ENCODE measurements at regions not wholly inside any gene's neighbourhood (a gene's known extent, or its start where the extent isn't known, plus 50 kb on each side); places are given as distances from the start of the nearest gene placed in this dataset.

DNA sequence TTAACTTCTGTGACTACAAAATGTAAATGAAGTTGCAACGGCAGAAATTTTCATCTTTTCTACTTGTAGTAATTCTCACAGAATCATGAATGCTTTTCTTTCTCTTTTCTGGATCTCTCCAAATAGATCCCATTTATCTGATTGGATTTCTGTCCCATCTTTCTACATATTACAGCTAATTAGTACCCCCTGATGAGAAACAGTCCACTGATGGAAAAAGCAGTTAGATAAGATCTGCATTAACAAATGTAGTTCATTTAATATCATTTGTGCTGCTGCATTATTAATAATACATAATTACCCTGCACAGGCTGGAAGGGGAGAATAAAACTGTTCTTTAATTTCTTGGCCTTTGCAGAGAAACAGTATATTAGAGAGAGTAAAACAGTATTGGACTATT is 289.3 kb downstream of the TTLL7 start:
- Histone ChIP-seq H3K79me2 (ENCODE audit: control insufficient read depth, low read length) (no peaks in the 10 kb centered on the region), H3K4me3 (ENCODE audit: low read length) (no peak overlapping the region), H3K27ac (ENCODE audit: low read depth, low read length) (no peak overlapping the region), H3K27me3 (ENCODE audit: control insufficient read depth, low read length) (no peaks in the 10 kb centered on the region), H3F3A (ENCODE audit: control insufficient read depth, insufficient read depth) (no peaks in the 10 kb centered on the region), H3K9me3 (ENCODE audit: control insufficient read depth, insufficient read depth, low read length) (no peaks in the 10 kb centered on the region), H3K4me1 (ENCODE audit: control insufficient read depth, low read length) (no peaks in the 10 kb centered on the region), H3K4me2 (ENCODE audit: low read length) (no peak overlapping the region), H3K9me2 (replicated peaks; ENCODE audit: control insufficient read depth, low read length) (no peaks in the 10 kb centered on the region), H3K36me3 (ENCODE audit: control insufficient read depth, low read length) (no peaks in the 10 kb centered on the region), H4K20me1 (ENCODE audit: control insufficient read depth, insufficient read depth, low read depth, low read length) (no peaks in the 10 kb centered on the region)
- TF ChIP-seq, protein P1, sequence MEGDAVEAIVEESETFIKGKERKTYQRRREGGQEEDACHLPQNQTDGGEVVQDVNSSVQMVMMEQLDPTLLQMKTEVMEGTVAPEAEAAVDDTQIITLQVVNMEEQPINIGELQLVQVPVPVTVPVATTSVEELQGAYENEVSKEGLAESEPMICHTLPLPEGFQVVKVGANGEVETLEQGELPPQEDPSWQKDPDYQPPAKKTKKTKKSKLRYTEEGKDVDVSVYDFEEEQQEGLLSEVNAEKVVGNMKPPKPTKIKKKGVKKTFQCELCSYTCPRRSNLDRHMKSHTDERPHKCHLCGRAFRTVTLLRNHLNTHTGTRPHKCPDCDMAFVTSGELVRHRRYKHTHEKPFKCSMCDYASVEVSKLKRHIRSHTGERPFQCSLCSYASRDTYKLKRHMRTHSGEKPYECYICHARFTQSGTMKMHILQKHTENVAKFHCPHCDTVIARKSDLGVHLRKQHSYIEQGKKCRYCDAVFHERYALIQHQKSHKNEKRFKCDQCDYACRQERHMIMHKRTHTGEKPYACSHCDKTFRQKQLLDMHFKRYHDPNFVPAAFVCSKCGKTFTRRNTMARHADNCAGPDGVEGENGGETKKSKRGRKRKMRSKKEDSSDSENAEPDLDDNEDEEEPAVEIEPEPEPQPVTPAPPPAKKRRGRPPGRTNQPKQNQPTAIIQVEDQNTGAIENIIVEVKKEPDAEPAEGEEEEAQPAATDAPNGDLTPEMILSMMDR (IDR thresholded peaks at IDR 0.05; ENCODE audit: low read depth, low read length, poor library complexity, severe bottlenecking) = no peak
- TF ChIP-seq EZH2phosphoT487 (IDR thresholded peaks at IDR 0.05; ENCODE audit: borderline replicate concordance, low read length) = no peak

- Histone ChIP-seq H3K9me3 (ENCODE audit: control insufficient read depth, insufficient read depth, low read length) (no peaks in the 10 kb centered on the region), H3K4me1 (ENCODE audit: control insufficient read depth, low read length) (no peaks in the 10 kb centered on the region), H3K4me2 (ENCODE audit: low read length) (no peak overlapping the region), H4K20me1 (ENCODE audit: control insufficient read depth, insufficient read depth, low read depth, low read length) (no peaks in the 10 kb centered on the region), H3K36me3 (ENCODE audit: control insufficient read depth, low read length) (no peaks in the 10 kb centered on the region), H3F3A (ENCODE audit: control insufficient read depth, insufficient read depth) (no peaks in the 10 kb centered on the region), H3K79me2 (ENCODE audit: control insufficient read depth, low read length) (no peaks in the 10 kb centered on the region), H3K27ac (ENCODE audit: low read depth, low read length) (no peak overlapping the region), H3K27me3 (ENCODE audit: control insufficient read depth, low read length) (no peaks in the 10 kb centered on the region), H3K4me3 (ENCODE audit: low read length) (no peak overlapping the region), H3K9me2 (replicated peaks; ENCODE audit: control insufficient read depth, low read length) (no peaks in the 10 kb centered on the region)
- TF ChIP-seq, protein P1 (IDR thresholded peaks at IDR 0.05; ENCODE audit: low read depth, low read length, poor library complexity, severe bottlenecking) = no peak
- no peak for TF ChIP-seq EZH2phosphoT487 (IDR thresholded peaks at IDR 0.05; ENCODE audit: borderline replicate concordance, low read length)
Observed at GRCh38 chr1:83706354-83706938, 292.5 kb downstream of the TTLL7 start.

- Histone ChIP-seq H3K4me3 (ENCODE audit: low read length) (no peak overlapping the region), H3K4me2 (ENCODE audit: low read length) (no peak overlapping the region), H3F3A (ENCODE audit: control insufficient read depth, insufficient read depth) (no peaks in the 10 kb centered on the region), H3K27me3 (ENCODE audit: control insufficient read depth, low read length) (no peaks in the 10 kb centered on the region), H3K27ac (ENCODE audit: low read depth, low read length) (no peak overlapping the region), H3K4me1 (ENCODE audit: control insufficient read depth, low read length) (no peaks in the 10 kb centered on the region), H3K36me3 (ENCODE audit: control insufficient read depth, low read length) (no peaks in the 10 kb centered on the region), H3K9me2 (replicated peaks; ENCODE audit: control insufficient read depth, low read length) (no peaks in the 10 kb centered on the region), H3K9me3 (ENCODE audit: control insufficient read depth, insufficient read depth, low read length) (no peaks in the 10 kb centered on the region), H3K79me2 (ENCODE audit: control insufficient read depth, low read length) (no peaks in the 10 kb centered on the region), H4K20me1 (ENCODE audit: control insufficient read depth, insufficient read depth, low read depth, low read length) (no peaks in the 10 kb centered on the region)
- TF ChIP-seq EZH2phosphoT487 (IDR thresholded peaks at IDR 0.05; ENCODE audit: borderline replicate concordance, low read length) = no peak
Observed at GRCh38 chr1:83705091-83705490, 293.8 kb downstream of the TTLL7 start.

GRCh38 chr1:83704350-83704749 is 294.6 kb downstream of the TTLL7 start:
- H3K36me3 ChIP-seq (ENCODE audit: control insufficient read depth, low read length) = no peaks in the 10 kb centered on the region
- H3F3A ChIP-seq (ENCODE audit: control insufficient read depth, insufficient read depth) = no peaks in the 10 kb centered on the region
- H3K4me2 ChIP-seq (ENCODE audit: low read length) = no peak overlapping the region
- H3K4me3 ChIP-seq (ENCODE audit: low read length) = no peak overlapping the region
- H3K27me3 ChIP-seq (ENCODE audit: control insufficient read depth, low read length) = no peaks in the 10 kb centered on the region
- H3K79me2 ChIP-seq (ENCODE audit: control insufficient read depth, low read length) = no peaks in the 10 kb centered on the region
- H4K20me1 ChIP-seq (ENCODE audit: control insufficient read depth, insufficient read depth, low read depth, low read length) = no peaks in the 10 kb centered on the region
- no peaks in the 10 kb centered on the region for H3K9me2 ChIP-seq (replicated peaks; ENCODE audit: control insufficient read depth, low read length)
- no peaks in the 10 kb centered on the region for H3K4me1 ChIP-seq (ENCODE audit: control insufficient read depth, low read length)
- H3K27ac ChIP-seq (ENCODE audit: low read depth, low read length) = no peak overlapping the region
- H3K9me3 ChIP-seq (ENCODE audit: control insufficient read depth, insufficient read depth, low read length) = no peaks in the 10 kb centered on the region
- TF ChIP-seq, protein P1 (IDR thresholded peaks at IDR 0.05; ENCODE audit: low read depth, low read length, poor library complexity, severe bottlenecking) = no peak
- no peak for TF ChIP-seq EZH2phosphoT487 (IDR thresholded peaks at IDR 0.05; ENCODE audit: borderline replicate concordance, low read length)
